HEK293 (cell line): ENCODE measurements at regions not wholly inside any gene's neighbourhood (a gene's known extent, or its start where the extent isn't known, plus 50 kb on each side); places are given as distances from the start of the nearest gene placed in this dataset.
"Not testable (repeated sequence)": the region's sequence is repeated elsewhere in the genome, so short reads cannot be mapped to it uniquely, and the experiment has no call there.

Experiments
- CTCF ChIA-PET: fragments of 350-600 bp; formaldehyde crosslinking; extraction: SDS; loops from one replicate; lab custom pipeline; 2021; ENCODE audit warnings: antibody characterized with exemption; lab: Yijun Ruan, JAX
- POLR2A ChIA-PET: fragments of 300-600 bp; formaldehyde crosslinking; extraction: SDS; loops from one replicate; lab custom pipeline; 2020; ENCODE audit warnings: antibody characterized with exemption, inconsistent platforms; lab: Yijun Ruan, JAX
- H3K27ac ChIP-seq: fragments of 200-500 bp; sonication (Bioruptor generic); 2 replicates; pipeline ENCODE4 v1.5.1; 2014; ENCODE audit warnings: low read depth, low read length, control low read depth, inconsistent platforms; ENCODE audit errors: extremely low read depth
- H3K36me3 ChIP-seq, 2 experiments: fragments of 200-500 bp in 1 of 2; sonication (Bioruptor generic) in 1 of 2; 1 replicate in 1 of 2; 2 replicates in 1 of 2; pipeline ENCODE4 v1.5.1; 2014 to 2017; ENCODE audit warnings: inconsistent platforms in 2 of 2, low read length in 2 of 2; ENCODE audit not compliant: control insufficient read depth in 2 of 2, insufficient read depth in 1 of 2
- H3K4me1 ChIP-seq: fragments of 200-500 bp; sonication (Bioruptor generic); 2 replicates; pipeline ENCODE4 v1.5.1; 2014; ENCODE audit warnings: mild to moderate bottlenecking, low read length, inconsistent platforms; ENCODE audit not compliant: control insufficient read depth, insufficient read depth
- H3K4me3 ChIP-seq: 2 replicates; pipeline ENCODE4 v1.5.1; 2011; ENCODE audit warnings: low read depth, mild to moderate bottlenecking, control low read depth, low read length, moderate library complexity
- H3K9me3 ChIP-seq: fragments of 200-500 bp; sonication (Bioruptor generic); 2 replicates; pipeline ENCODE4 v1.5.1; 2014; ENCODE audit warnings: low read depth, low read length, inconsistent platforms; ENCODE audit not compliant: control insufficient read depth, insufficient read depth
- BCL11B ChIP-seq: fragments of 450-650 bp; formaldehyde crosslinking; IDR thresholded peaks from 2 replicates; pipeline ENCODE4 v1.5.1; 2016; ENCODE audit warnings: low read depth, missing biosample characterization, missing genetic modification characterization
- KLF10 ChIP-seq: fragments of 450-650 bp; IDR thresholded peaks from 2 replicates; pipeline ENCODE4 v1.5.1; 2018; ENCODE audit warnings: missing biosample characterization, mild to moderate bottlenecking, missing genetic modification characterization
- SALL2 ChIP-seq: fragments of 450-650 bp; formaldehyde crosslinking; IDR thresholded peaks from 2 replicates; pipeline ENCODE4 v1.5.0; 2017; ENCODE audit warnings: missing biosample characterization, mild to moderate bottlenecking, missing genetic modification characterization, borderline replicate concordance
- SETDB1 ChIP-seq: IDR thresholded peaks from one replicate; pipeline ENCODE4 v1.6.1; 2017; ENCODE audit warnings: mild to moderate bottlenecking, low read length, moderate library complexity, mixed read lengths; ENCODE audit not compliant: insufficient read length
- ZBTB20 ChIP-seq: fragments of 450-650 bp; formaldehyde crosslinking; IDR thresholded peaks from 2 replicates; pipeline ENCODE4 v1.5.1; 2016; ENCODE audit warnings: missing biosample characterization, missing genetic modification characterization
- ZBTB48 ChIP-seq: fragments of 450-650 bp; formaldehyde crosslinking; IDR thresholded peaks from 2 replicates; pipeline ENCODE4 v1.5.1; 2016; ENCODE audit warnings: missing biosample characterization, missing genetic modification characterization
- ZNF146 ChIP-seq: fragments of 450-650 bp; formaldehyde crosslinking; IDR thresholded peaks from 2 replicates; pipeline ENCODE4 v1.5.1; 2016; ENCODE audit warnings: missing biosample characterization, missing genetic modification characterization
- ZNF169 ChIP-seq: fragments of 450-650 bp; formaldehyde crosslinking; IDR thresholded peaks from 2 replicates; pipeline ENCODE4 v1.5.1; 2016; ENCODE audit warnings: missing biosample characterization, missing genetic modification characterization
- ZNF2 ChIP-seq: fragments of 450-650 bp; formaldehyde crosslinking; IDR thresholded peaks from 2 replicates; pipeline ENCODE4 v1.5.1; 2016; ENCODE audit warnings: missing biosample characterization, missing genetic modification characterization
- ZNF221 ChIP-seq: fragments of 450-650 bp; formaldehyde crosslinking; IDR thresholded peaks from 2 replicates; pipeline ENCODE4 v1.5.1; 2017; ENCODE audit warnings: missing biosample characterization, missing genetic modification characterization, borderline replicate concordance
- ZNF335 ChIP-seq: fragments of 450-650 bp; formaldehyde crosslinking; conservative IDR thresholded peaks from 2 replicates; pipeline ENCODE4 v1.5.1; 2016; ENCODE audit warnings: missing biosample characterization, missing genetic modification characterization
- ZNF404 ChIP-seq: fragments of 450-650 bp; formaldehyde crosslinking; IDR thresholded peaks from 2 replicates; pipeline ENCODE4 v1.5.1; 2017; ENCODE audit warnings: missing biosample characterization, missing genetic modification characterization
- ZNF416 ChIP-seq: fragments of 450-650 bp; formaldehyde crosslinking; IDR thresholded peaks from 2 replicates; pipeline ENCODE4 v1.5.1; 2016; ENCODE audit warnings: missing biosample characterization, missing genetic modification characterization
- ZNF521 ChIP-seq: fragments of 450-650 bp; formaldehyde crosslinking; IDR thresholded peaks from 2 replicates; pipeline ENCODE4 v1.5.1; 2017; ENCODE audit warnings: missing biosample characterization, mild to moderate bottlenecking, missing genetic modification characterization
- ZNF529 ChIP-seq: fragments of 450-650 bp; formaldehyde crosslinking; IDR thresholded peaks from 2 replicates; pipeline ENCODE4 v1.5.1; 2017; ENCODE audit warnings: missing genetic modification characterization, missing biosample characterization; ENCODE audit not compliant: insufficient replicate concordance
- ZNF544 ChIP-seq: fragments of 450-650 bp; formaldehyde crosslinking; IDR thresholded peaks from 2 replicates; pipeline ENCODE4 v1.5.0; 2017; ENCODE audit warnings: missing biosample characterization, missing genetic modification characterization
- ZNF654 ChIP-seq: fragments of 450-650 bp; formaldehyde crosslinking; IDR thresholded peaks from 2 replicates; pipeline ENCODE4 v1.5.1; 2016; ENCODE audit warnings: low read depth, missing biosample characterization, missing genetic modification characterization
- ZNF660 ChIP-seq: fragments of 450-650 bp; IDR thresholded peaks from 2 replicates; pipeline ENCODE4 v1.5.1; 2018; ENCODE audit warnings: missing biosample characterization, mild to moderate bottlenecking, missing genetic modification characterization
- ZNF76 ChIP-seq: fragments of 450-650 bp; formaldehyde crosslinking; IDR thresholded peaks from 2 replicates; pipeline ENCODE4; 2016; ENCODE audit warnings: low read depth, missing biosample characterization, missing genetic modification characterization, borderline replicate concordance
- ZSCAN30 ChIP-seq: fragments of 450-650 bp; IDR thresholded peaks from 2 replicates; pipeline ENCODE4 v1.5.1; 2018; ENCODE audit warnings: missing biosample characterization, mild to moderate bottlenecking, missing genetic modification characterization, moderate library complexity
- TF ChIP-seq, protein P1 (sequence below): fragments of 450-650 bp; formaldehyde crosslinking; IDR thresholded peaks from 2 replicates; pipeline ENCODE4 v1.5.1; 2016; ENCODE audit warnings: missing biosample characterization, missing genetic modification characterization
- TF ChIP-seq, protein P2 (sequence below): fragments of 450-650 bp; formaldehyde crosslinking; IDR thresholded peaks from 2 replicates; pipeline ENCODE4 v1.5.1; 2016; ENCODE audit warnings: missing biosample characterization, missing genetic modification characterization, borderline replicate concordance
- TF ChIP-seq, protein P3 (sequence below): fragments of 450-650 bp; formaldehyde crosslinking; IDR thresholded peaks from 2 replicates; pipeline ENCODE4 v1.5.1; 2017; ENCODE audit warnings: missing biosample characterization, missing genetic modification characterization
- TF ChIP-seq, protein P4 (sequence below): IDR thresholded peaks from 2 replicates; pipeline ENCODE4 v1.6.1; 2011; ENCODE audit warnings: mild to moderate bottlenecking, low read depth, low read length, borderline replicate concordance

DNA sequence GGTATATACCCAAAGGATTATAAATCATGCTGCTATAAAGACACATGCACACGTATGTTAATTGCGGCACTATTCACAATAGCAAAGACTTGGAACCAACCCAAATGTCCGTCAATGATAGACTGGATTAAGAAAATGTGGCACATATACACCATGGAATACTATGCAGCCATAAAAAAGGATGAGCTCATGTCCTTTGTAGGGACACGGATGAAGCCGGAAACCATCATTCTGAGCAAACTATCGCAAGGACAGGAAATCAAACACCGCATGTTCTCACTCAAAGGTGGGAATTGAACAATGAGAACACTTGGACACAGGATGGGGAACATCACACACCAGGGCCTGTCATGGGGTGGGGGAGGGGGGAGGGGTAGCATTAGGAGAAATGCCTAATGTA is 66.8 kb upstream of the LTBP1 start:
- H3K36me3 ChIP-seq, H3K27ac ChIP-seq, H3K4me1 ChIP-seq, H3K4me3 ChIP-seq, H3K9me3 ChIP-seq, POLR2A ChIA-PET: not testable (repeated sequence)
- CTCF ChIA-PET = interaction anchor here (0.6 kb wide), 1 partner anchor 173 kb away, joined by 3 read pairs; no protein-coding TSS in a partner anchor
- TF ChIP-seq ZNF146 = peak; percentile 71

DNA sequence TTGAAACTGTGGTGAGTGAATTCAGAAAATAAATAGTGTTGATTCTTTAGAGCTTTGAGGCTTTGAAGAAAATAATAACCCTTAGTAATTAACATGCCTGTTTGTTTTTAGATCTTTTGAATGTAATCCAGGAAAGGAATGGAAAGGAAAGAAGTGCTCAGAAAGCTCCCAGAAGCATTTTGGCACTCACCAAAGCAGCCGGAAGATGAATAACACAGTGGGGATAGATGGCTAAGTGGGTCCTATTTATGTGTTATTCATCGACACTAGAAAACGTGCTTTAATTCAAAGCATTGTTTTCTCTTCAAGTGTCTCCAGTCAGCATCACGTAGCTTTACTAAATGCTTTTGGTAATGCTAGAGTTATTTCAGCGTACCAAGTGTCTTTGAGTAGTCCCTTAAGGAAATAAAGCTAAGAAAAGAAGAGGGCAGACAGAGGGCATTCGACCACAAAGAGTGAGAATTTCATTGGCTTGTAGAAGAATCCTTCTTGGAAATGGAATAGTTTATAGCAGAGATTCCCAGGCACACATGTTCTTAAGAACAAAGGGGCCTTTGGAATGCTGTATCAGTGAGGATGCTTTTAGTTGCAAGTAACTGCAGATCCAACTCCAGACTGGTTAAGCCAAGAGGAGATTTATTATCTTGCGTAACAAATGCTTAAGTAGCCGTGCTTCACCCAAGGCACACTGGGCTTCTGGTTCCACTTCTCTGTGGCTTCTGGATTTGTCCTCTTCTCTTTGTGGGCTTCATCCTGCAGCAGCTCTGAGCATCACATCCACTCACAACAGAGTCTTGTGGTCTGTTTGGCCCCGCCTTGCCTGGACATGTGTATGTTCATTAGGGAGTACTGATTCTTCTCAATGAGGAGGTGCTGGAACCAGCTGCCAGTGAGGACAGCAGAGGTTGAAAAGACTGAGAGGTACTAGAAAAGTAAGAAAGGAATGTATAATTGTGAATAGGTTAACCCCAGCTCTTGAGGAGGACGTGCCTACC is 63.6 kb upstream of the LTBP1 start:
- CTCF ChIA-PET = interaction anchor here (0.6 to 1.0 kb wide), 4 partner anchors 20 to 203 kb away, joined by 3 to 4 read pairs (median 3); no protein-coding TSS in a partner anchor
- POLR2A ChIA-PET = no interaction called here

DNA sequence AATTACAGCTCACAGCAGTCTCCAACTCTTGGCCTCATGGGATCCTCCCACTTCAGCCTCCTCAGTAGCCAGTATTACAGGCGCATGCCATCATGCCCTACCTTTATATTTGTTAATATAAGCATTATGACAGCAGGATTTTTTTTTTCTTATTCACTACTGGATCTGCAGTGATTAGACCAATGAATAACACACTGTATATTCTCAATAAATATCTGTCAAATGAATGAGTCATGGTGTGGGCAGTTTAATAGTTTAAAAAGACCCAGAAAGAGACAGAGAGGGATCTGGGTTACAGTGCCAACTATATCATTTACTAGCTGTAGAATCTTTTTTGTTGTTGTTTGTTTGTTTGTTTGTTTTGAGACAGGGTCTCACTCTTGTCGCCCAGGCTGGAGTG is 62.4 kb upstream of the LTBP1 start:
- CTCF ChIA-PET = interaction anchor here (0.6 kb wide), 1 partner anchor 387 kb away, joined by 5 read pairs; no protein-coding TSS in a partner anchor
- H3K27ac ChIP-seq = no peak overlapping the region
- TF ChIP-seq ZNF404 (tag by site-specific recombination) = no peak
- no peak for TF ChIP-seq ZBTB48 (tag by site-specific recombination)
- TF ChIP-seq, protein P1, sequence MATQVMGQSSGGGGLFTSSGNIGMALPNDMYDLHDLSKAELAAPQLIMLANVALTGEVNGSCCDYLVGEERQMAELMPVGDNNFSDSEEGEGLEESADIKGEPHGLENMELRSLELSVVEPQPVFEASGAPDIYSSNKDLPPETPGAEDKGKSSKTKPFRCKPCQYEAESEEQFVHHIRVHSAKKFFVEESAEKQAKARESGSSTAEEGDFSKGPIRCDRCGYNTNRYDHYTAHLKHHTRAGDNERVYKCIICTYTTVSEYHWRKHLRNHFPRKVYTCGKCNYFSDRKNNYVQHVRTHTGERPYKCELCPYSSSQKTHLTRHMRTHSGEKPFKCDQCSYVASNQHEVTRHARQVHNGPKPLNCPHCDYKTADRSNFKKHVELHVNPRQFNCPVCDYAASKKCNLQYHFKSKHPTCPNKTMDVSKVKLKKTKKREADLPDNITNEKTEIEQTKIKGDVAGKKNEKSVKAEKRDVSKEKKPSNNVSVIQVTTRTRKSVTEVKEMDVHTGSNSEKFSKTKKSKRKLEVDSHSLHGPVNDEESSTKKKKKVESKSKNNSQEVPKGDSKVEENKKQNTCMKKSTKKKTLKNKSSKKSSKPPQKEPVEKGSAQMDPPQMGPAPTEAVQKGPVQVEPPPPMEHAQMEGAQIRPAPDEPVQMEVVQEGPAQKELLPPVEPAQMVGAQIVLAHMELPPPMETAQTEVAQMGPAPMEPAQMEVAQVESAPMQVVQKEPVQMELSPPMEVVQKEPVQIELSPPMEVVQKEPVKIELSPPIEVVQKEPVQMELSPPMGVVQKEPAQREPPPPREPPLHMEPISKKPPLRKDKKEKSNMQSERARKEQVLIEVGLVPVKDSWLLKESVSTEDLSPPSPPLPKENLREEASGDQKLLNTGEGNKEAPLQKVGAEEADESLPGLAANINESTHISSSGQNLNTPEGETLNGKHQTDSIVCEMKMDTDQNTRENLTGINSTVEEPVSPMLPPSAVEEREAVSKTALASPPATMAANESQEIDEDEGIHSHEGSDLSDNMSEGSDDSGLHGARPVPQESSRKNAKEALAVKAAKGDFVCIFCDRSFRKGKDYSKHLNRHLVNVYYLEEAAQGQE = no peak
- no peak for TF ChIP-seq ZNF654 (tag by site-specific recombination)
- no peak for TF ChIP-seq ZNF660 (tag by site-specific recombination)
- no peak for TF ChIP-seq ZNF169 (tag by site-specific recombination)
- TF ChIP-seq ZNF76 = no peak
- no peak for TF ChIP-seq ZNF2 (tag by site-specific recombination)
- TF ChIP-seq SALL2 (tag by site-specific recombination) = no peak
- TF ChIP-seq ZBTB20 (tag by site-specific recombination) = no peak
- TF ChIP-seq, protein P2, sequence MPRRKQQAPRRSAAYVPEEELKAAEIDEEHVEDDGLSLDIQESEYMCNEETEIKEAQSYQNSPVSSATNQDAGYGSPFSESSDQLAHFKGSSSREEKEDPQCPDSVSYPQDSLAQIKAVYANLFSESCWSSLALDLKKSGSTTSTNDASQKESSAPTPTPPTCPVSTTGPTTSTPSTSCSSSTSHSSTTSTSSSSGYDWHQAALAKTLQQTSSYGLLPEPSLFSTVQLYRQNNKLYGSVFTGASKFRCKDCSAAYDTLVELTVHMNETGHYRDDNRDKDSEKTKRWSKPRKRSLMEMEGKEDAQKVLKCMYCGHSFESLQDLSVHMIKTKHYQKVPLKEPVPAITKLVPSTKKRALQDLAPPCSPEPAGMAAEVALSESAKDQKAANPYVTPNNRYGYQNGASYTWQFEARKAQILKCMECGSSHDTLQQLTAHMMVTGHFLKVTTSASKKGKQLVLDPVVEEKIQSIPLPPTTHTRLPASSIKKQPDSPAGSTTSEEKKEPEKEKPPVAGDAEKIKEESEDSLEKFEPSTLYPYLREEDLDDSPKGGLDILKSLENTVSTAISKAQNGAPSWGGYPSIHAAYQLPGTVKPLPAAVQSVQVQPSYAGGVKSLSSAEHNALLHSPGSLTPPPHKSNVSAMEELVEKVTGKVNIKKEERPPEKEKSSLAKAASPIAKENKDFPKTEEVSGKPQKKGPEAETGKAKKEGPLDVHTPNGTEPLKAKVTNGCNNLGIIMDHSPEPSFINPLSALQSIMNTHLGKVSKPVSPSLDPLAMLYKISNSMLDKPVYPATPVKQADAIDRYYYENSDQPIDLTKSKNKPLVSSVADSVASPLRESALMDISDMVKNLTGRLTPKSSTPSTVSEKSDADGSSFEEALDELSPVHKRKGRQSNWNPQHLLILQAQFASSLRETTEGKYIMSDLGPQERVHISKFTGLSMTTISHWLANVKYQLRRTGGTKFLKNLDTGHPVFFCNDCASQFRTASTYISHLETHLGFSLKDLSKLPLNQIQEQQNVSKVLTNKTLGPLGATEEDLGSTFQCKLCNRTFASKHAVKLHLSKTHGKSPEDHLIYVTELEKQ (tag by site-specific recombination) = no peak
- TF ChIP-seq ZNF521 (tag by site-specific recombination) = no peak
- no peak for TF ChIP-seq ZNF221
- no peak for TF ChIP-seq ZSCAN30 (tag by site-specific recombination)

More for the DNA sequence above, 63.6 kb upstream of the LTBP1 start:
- no peaks in the 10 kb centered on the region for H3K9me3 ChIP-seq
- no peaks in the 10 kb centered on the region for H3K4me1 ChIP-seq
- H3K27ac ChIP-seq = no peak overlapping the region
- H3K36me3 ChIP-seq = no peaks in the 10 kb centered on the region
- TF ChIP-seq, protein P3, sequence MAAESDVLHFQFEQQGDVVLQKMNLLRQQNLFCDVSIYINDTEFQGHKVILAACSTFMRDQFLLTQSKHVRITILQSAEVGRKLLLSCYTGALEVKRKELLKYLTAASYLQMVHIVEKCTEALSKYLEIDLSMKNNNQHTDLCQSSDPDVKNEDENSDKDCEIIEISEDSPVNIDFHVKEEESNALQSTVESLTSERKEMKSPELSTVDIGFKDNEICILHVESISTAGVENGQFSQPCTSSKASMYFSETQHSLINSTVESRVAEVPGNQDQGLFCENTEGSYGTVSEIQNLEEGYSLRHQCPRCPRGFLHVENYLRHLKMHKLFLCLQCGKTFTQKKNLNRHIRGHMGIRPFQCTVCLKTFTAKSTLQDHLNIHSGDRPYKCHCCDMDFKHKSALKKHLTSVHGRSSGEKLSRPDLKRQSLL = no peak
- TF ChIP-seq SETDB1 (no peak), KLF10 (tag by site-specific recombination) (no peak), SALL2 (tag by site-specific recombination) (no peak), ZNF335 (tag by site-specific recombination) (no peak), BCL11B (tag by site-specific recombination) (no peak), ZNF416 (tag by site-specific recombination) (no peak), ZNF529 (tag by site-specific recombination) (no peak), ZNF544 (tag by site-specific recombination) (no peak)
- TF ChIP-seq, protein P4, sequence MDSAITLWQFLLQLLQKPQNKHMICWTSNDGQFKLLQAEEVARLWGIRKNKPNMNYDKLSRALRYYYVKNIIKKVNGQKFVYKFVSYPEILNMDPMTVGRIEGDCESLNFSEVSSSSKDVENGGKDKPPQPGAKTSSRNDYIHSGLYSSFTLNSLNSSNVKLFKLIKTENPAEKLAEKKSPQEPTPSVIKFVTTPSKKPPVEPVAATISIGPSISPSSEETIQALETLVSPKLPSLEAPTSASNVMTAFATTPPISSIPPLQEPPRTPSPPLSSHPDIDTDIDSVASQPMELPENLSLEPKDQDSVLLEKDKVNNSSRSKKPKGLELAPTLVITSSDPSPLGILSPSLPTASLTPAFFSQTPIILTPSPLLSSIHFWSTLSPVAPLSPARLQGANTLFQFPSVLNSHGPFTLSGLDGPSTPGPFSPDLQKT = no peak
- TF ChIP-seq, all 188 proteins: peak for 0
- H3K4me3 ChIP-seq = no peak overlapping the region

More for the DNA sequence above, 62.4 kb upstream of the LTBP1 start:
- Histone ChIP-seq H3K9me3 (no peaks in the 10 kb centered on the region), H3K4me1 (no peaks in the 10 kb centered on the region), H3K36me3 (no peaks in the 10 kb centered on the region), H3K4me3 (no peak overlapping the region)
- POLR2A ChIA-PET = no interaction called here
